Stimulated activated naive CD8-positive, alpha-beta T cell treated with anti-CD3 and anti-CD28 coated beads, Interleukin-15, Interleukin-2, amounts not matched to agents 100 ng/mL and 50 ng/mL, for 24 hours (primary cell): ENCODE measurements at regions not wholly inside any gene's neighbourhood (a gene's known extent, or its start where the extent isn't known, plus 50 kb on each side); places are given as distances from the start of the nearest gene placed in this dataset.

ENCODE experiments used
- H3K27ac Mint-ChIP-seq: one replicate; pipeline ENCODE4 v1.8.0; 2021; ENCODE audit warnings: mild to moderate bottlenecking, mixed read lengths
- H3K27me3 Mint-ChIP-seq: one replicate; pipeline ENCODE4 v1.8.0; 2021; ENCODE audit warnings: mixed read lengths
- H3K36me3 Mint-ChIP-seq: one replicate; pipeline ENCODE4 v1.8.0; 2021; ENCODE audit warnings: low read depth, mixed read lengths
- H3K4me1 Mint-ChIP-seq: one replicate; pipeline ENCODE4 v1.8.0; 2021; ENCODE audit warnings: low read depth, mixed read lengths
- H3K4me3 Mint-ChIP-seq: one replicate; pipeline ENCODE4 v1.8.0; 2021; ENCODE audit warnings: mild to moderate bottlenecking, mixed read lengths
- H3K9me3 Mint-ChIP-seq: one replicate; pipeline ENCODE4 v1.8.0; 2021; ENCODE audit warnings: mixed read lengths

DNA sequence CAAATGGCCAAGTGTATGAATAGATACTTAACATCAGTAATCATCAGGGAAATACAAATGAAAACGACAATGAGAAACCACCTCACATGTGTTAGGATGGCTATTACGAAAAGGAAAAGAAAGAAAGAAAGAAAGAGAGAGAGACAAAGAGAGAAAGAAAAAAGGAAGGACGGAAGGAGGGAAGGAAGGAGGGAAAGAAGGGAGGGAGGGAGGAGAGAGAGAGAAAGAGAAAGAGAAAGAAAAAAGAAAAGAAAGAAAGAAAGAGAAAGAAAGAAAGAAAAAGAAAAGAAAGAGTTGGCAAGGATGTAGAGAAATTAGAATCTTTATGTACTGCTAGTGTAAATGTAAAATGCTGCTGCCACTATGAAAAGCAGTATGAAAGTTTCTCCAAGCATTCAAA is 90.7 kb upstream of the DPT start:
- Mint-ChIP-seq H3K4me1 (peaks cover 19% of the 10 kb centered on the region), H3K27me3 (peaks cover 6% of the 10 kb centered on the region), H3K9me3 (no peaks in the 10 kb centered on the region), H3K27ac (no peak overlapping the region), H3K36me3 (no peaks in the 10 kb centered on the region), H3K4me3 (no peak overlapping the region)

DNA sequence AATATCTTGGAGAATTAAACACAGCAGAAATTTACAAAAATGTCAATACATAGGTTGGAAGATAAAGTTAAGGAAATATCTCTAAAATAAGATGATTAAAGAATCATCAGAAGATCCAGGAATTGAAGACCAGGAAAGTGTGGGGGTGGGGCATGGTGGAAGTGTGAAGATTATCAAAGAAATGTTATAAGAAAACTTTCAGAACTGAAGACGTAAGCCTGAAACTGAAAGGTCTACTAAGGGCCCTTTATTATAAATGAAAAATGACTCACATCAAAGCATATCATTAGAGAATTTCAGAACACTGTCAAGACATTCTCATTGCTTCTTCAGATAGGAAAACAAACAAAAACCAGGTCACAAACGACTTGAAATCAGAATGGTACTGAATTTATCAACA is 92.4 kb upstream of the DPT start:
- no peak overlapping the region for H3K4me3 Mint-ChIP-seq
- peaks cover 3% of the 10 kb centered on the region for H3K9me3 Mint-ChIP-seq
- H3K36me3 Mint-ChIP-seq = no peaks in the 10 kb centered on the region
- H3K27ac Mint-ChIP-seq = no peak overlapping the region
- peaks cover 6% of the 10 kb centered on the region for H3K27me3 Mint-ChIP-seq
- H3K4me1 Mint-ChIP-seq = peaks cover 19% of the 10 kb centered on the region

DNA sequence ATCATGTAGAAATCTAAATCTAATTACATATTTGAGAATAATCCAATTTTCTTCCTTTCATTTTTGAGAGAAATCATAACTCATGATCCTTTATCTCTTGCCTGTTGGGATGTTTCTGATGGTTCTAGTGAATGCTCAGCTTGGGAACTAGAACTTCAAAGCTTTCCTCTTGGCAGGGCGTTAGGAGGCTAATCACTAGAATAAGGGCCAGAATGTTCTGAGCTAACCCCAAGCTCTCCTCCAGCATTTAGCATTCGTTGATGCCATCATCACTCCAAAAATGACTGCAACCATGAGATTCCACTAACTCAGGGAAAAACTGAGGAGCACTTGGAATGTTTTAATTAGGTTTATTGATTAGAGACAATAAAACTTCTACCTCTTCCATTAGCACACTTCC is 93.9 kb upstream of the DPT start:
- Mint-ChIP-seq H3K4me3 (no peak overlapping the region), H3K27me3 (peaks cover 6% of the 10 kb centered on the region), H3K9me3 (peaks cover 3% of the 10 kb centered on the region), H3K4me1 (peaks cover 19% of the 10 kb centered on the region), H3K36me3 (no peaks in the 10 kb centered on the region), H3K27ac (no peak overlapping the region)

DNA sequence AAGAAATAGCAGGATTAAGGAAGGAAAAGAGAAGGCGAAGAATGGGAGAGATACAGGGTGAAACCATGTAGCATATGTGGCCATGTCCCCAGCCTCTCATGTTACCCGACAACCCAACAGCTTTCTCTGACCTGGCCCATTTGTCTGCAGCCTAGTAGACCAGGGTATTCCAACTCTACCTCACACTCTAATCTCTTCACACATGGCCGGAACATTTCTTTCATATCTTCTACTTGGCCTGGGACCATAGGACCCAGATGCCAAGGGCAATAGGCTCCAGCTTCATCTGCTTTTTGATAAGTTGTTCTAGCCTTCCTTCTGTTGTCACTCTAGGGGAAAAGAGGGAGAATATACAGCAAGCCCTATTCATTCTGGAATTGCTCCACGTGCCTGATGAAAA is 95.0 kb upstream of the DPT start:
- Mint-ChIP-seq H3K4me1 (peaks cover 19% of the 10 kb centered on the region), H3K27ac (peak overlapping the region; percentile 53), H3K27me3 (peaks cover 6% of the 10 kb centered on the region)

DNA sequence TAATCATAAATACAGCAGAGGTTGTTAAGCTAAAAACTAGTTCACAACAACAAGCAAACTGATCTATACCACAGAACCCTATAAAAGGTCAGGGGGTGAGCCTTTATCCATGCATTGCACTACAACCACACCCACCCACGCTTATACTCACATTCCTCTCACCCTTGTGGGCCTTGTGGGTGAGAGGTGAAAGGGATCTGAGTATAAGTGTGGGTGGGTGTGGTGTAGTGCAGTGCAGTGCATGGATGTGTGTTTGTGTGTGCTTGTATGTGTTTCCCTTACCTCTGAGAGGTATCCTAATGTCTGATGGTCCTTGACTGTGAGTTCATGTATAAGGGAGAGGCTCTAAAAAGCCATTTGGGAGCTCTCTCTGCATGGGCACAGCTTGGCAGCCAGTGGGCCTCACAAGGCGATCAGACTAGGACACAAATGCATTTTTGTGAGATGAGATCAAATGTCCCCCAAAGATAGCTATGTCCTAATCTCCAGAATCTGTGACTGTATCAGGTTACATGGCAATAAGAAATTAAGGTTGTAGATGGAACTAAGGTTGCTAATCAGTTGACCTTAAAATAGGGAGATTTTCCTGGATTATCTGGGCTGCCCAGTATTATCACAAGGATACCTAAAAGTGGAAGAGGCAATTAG is 95.5 kb upstream of the DPT start:
- Mint-ChIP-seq H3K27me3 (peaks cover 1% of the 10 kb centered on the region), H3K36me3 (no peaks in the 10 kb centered on the region), H3K4me1 (peaks cover 19% of the 10 kb centered on the region), H3K4me3 (no peak overlapping the region), H3K9me3 (peaks cover 3% of the 10 kb centered on the region), H3K27ac (peak overlapping the region; percentile 53)

More for the DNA sequence above, 95.0 kb upstream of the DPT start:
- Mint-ChIP-seq H3K36me3 (no peaks in the 10 kb centered on the region), H3K4me3 (no peak overlapping the region), H3K9me3 (peaks cover 3% of the 10 kb centered on the region)

DNA sequence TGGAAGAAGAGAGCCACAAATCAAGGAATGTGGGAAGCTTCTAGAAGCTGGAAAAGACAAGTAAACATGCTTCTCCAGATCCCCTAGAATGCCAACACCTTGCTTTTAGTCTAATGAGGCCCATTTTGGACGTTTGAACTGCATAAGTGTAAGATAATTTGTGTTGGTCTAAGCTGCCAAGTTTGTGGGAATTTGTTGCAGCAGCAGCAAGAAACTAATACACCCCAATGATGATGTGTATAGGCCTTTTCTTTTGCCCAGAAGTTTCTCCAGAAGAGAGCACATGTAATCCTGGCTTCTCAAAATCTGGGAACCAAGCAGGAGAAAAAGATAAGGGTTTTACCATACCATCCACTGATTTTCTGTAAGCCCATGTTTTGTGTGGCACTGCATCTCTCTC is 96.1 kb upstream of the DPT start:
- Mint-ChIP-seq H3K9me3 (peaks cover 3% of the 10 kb centered on the region), H3K27ac (no peak overlapping the region), H3K4me1 (peaks cover 19% of the 10 kb centered on the region), H3K36me3 (no peaks in the 10 kb centered on the region), H3K4me3 (no peak overlapping the region), H3K27me3 (no peaks in the 10 kb centered on the region)

DNA sequence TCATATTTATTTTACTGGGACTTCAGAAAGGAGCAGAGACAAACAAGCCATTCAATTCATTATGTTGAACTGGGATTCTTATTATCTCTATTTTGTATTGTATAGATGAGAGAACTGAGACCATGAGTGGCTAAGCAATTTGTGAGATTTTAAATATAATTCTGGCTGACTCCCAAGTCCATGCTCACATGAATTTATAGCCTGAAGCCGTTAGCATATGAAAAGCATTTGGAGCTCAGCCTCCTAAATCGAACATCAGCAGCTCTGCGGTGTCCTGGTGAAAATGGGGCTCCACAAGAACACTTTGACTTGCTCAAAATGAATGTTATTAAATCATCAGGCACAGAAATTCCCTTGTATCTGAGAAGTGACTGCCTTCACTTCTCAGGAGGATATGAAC is 96.8 kb upstream of the DPT start:
- Mint-ChIP-seq H3K4me3 (no peak overlapping the region), H3K4me1 (peaks cover 17% of the 10 kb centered on the region), H3K27me3 (peaks cover 3% of the 10 kb centered on the region), H3K27ac (no peak overlapping the region), H3K36me3 (no peaks in the 10 kb centered on the region), H3K9me3 (peaks cover 3% of the 10 kb centered on the region)

DNA sequence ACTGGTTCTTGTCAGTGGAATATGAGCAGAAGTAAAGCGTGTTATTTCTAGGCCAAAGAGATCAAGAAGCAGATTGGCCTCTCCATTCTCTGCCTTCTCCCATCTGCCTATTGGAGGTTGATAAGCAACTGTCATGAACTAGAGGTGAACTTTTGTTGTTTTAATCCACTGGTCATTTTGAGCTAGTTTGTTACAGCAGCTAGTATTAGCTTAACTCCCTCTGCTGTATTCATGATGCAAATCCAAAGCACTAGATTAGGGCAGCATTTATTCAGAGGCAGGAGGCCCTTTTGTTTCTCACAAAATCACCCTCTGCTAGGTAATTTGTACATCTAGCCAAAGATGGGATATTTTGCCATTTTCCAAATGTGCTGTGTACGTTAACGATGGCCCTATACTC is 97.3 kb upstream of the DPT start:
- H3K36me3 Mint-ChIP-seq = no peaks in the 10 kb centered on the region
- peaks cover 3% of the 10 kb centered on the region for H3K27me3 Mint-ChIP-seq
- no peak overlapping the region for H3K27ac Mint-ChIP-seq
- no peak overlapping the region for H3K4me3 Mint-ChIP-seq
- H3K9me3 Mint-ChIP-seq = peaks cover 3% of the 10 kb centered on the region
- H3K4me1 Mint-ChIP-seq = peaks cover 14% of the 10 kb centered on the region

DNA sequence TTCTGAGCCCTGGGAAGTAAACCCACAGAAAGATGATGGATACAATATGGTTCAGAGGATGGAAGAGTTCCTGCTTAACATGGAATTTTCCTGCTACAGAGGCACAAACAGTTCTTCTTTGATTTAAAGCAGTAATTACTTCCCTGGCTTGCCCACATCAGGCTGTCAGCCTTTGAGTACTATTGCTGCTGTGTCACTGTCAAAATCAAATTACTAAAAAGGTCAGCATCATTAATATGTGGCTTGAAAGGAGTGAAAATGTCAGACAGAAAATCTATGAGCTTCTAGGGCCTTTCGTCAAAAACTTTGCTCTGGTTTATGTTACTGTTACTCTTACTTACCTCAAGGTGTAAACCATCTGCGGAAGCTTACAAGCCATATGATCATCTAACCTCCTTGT is 98.6 kb upstream of the DPT start:
- peaks cover 9% of the 10 kb centered on the region for H3K4me1 Mint-ChIP-seq
- H3K27me3 Mint-ChIP-seq = peaks cover 3% of the 10 kb centered on the region
- no peaks in the 10 kb centered on the region for H3K36me3 Mint-ChIP-seq
- H3K9me3 Mint-ChIP-seq = peaks cover 3% of the 10 kb centered on the region
- no peak overlapping the region for H3K27ac Mint-ChIP-seq
- no peak overlapping the region for H3K4me3 Mint-ChIP-seq

DNA sequence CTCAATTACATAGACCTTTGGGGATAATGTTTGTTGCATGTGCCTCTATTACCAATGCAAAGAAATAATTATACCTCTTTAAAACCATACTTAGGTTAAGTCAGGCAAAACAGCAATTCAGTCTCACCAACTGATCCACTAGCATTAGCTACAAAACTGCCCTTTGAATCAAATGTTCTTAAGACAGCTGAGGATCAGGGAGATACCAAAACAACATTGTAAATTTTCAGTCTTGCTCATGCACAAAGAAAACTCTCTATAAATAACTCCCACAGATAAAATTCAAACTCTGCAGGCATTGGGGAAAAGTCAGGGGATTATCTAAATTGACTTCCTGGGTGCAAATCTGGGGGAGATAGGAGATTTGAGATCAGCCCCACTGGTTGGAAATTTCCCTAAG is 100.9 kb upstream of the DPT start:
- Mint-ChIP-seq H3K27me3 (peaks cover 3% of the 10 kb centered on the region), H3K36me3 (no peaks in the 10 kb centered on the region), H3K4me1 (peaks cover 12% of the 10 kb centered on the region)

DNA sequence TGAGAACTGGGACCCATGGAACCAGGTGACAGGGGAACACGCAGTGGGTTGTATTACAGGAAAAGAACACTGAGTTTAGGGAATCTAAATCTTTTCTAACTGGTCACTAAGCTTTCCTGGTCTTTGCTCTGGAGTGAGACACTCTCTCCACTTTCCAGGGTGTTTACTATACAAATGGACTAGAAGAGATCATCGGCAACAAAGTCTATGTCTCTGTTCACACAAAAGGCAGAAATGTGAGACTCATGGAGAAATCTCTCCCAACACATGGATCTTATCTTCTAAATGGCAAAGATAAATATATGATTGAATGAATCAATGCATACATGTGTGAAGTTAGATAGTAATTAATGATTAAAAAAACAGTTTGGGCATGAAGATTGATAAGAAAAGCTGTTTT is 101.6 kb upstream of the DPT start:
- Mint-ChIP-seq H3K27ac (no peak overlapping the region), H3K9me3 (no peaks in the 10 kb centered on the region), H3K27me3 (peaks cover 3% of the 10 kb centered on the region), H3K4me1 (peaks cover 12% of the 10 kb centered on the region), H3K36me3 (no peaks in the 10 kb centered on the region), H3K4me3 (no peak overlapping the region)

More for the DNA sequence above, 100.9 kb upstream of the DPT start:
- H3K9me3 Mint-ChIP-seq = peaks cover 1% of the 10 kb centered on the region
- no peak overlapping the region for H3K27ac Mint-ChIP-seq
- no peak overlapping the region for H3K4me3 Mint-ChIP-seq

DNA sequence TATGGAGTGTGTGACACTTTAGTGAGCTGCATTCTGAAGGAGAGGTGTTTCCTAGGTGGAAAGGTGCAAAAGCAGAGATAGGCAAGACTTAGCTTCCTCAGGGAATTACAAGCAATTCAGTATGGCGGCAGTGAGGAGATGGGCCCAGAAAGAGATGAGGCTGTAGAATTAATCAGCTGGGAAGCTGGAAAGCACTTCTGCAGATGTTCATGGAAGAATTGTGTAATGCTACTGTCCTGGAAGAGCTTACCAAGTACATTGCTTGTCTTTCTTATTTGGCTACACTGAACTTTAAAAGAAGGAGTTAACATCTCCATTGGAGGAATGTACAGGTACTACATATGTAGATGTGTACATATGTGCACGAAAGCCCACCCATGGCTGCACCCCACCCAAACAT is 103.7 kb upstream of the DPT start:
- no peaks in the 10 kb centered on the region for H3K36me3 Mint-ChIP-seq
- H3K4me3 Mint-ChIP-seq = no peak overlapping the region
- no peak overlapping the region for H3K27ac Mint-ChIP-seq
- H3K27me3 Mint-ChIP-seq = peaks cover 3% of the 10 kb centered on the region
- H3K9me3 Mint-ChIP-seq = no peaks in the 10 kb centered on the region
- H3K4me1 Mint-ChIP-seq = peaks cover 12% of the 10 kb centered on the region

DNA sequence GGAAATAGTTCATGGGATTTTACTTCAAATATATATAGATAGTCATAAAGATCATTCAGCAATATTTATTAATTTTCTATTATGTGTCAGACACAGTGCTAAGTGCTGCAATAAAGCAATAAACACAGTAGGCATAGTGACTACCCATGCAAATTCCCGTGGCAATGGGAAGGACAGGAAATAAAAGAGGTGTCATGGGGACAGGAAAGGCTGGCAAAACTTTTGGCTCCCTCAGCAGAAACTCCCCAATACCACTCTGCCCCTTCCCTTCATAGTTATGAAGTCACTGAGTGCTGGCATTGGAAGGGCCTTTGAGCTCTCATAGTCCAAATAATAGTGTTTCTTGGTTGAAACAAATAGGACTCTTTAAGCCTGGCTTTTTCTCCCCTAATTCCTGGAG is 104.4 kb upstream of the DPT start:
- H3K4me3 Mint-ChIP-seq = no peak overlapping the region
- H3K36me3 Mint-ChIP-seq = no peaks in the 10 kb centered on the region
- H3K27me3 Mint-ChIP-seq = peaks cover 3% of the 10 kb centered on the region
- no peak overlapping the region for H3K27ac Mint-ChIP-seq
- peaks cover 12% of the 10 kb centered on the region for H3K4me1 Mint-ChIP-seq
- no peaks in the 10 kb centered on the region for H3K9me3 Mint-ChIP-seq

DNA sequence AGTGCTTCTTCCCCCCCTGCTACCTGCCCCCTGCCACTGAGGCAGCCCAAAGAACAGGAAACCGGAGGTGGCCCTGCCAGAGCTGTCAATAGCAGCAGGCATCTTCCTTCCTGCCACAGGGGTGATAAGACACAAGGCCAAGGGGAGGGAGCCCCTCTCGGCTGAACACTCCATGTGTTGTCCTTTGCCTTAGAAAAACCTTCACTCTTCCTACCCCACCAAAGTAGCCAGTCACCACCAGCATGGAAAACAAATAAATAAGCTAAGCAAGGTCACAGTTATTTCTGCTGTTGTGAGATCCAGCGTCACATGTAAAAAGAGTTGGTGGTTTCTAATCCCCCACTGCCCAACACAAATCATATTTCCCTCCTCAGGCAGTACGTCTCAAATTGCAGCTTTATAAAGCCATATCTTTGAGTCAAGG is 104.8 kb upstream of the DPT start:
- Mint-ChIP-seq H3K4me3 (no peak overlapping the region), H3K36me3 (no peaks in the 10 kb centered on the region), H3K27me3 (peaks cover 3% of the 10 kb centered on the region), H3K27ac (no peak overlapping the region), H3K9me3 (no peaks in the 10 kb centered on the region), H3K4me1 (peaks cover 12% of the 10 kb centered on the region)

DNA sequence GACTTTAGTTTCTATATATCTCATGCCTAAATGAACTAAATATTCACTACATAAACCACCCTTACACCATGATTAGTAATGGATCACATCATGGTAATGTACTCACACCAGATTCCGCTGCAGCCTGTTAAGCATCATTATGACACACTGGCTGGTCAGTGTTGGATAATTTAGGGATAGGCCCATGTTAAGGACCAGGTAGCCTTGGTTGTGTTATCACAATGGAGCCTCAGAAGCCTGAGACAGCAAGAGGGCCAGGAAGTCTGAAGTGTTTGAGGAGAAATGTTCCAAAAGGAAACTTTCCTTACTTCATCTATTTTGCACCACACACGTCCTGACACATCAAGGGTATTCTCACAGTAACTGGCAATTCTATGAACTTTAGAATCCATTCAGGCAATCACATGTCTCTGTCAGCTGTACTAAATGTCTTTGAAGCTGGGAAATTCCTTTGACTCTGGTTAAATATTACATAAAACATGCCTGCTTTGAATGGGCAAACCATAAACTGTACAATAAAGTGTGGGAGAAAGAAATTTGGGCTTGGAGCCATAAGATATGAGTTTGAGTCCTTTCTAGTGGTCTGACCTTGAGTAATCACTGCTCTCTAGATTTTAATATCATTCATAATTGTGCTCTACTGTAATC is 105.3 kb upstream of the DPT start:
- Mint-ChIP-seq H3K27ac (no peak overlapping the region), H3K4me3 (no peak overlapping the region), H3K4me1 (peaks cover 12% of the 10 kb centered on the region), H3K9me3 (no peaks in the 10 kb centered on the region), H3K36me3 (no peaks in the 10 kb centered on the region), H3K27me3 (peaks cover 3% of the 10 kb centered on the region)

DNA sequence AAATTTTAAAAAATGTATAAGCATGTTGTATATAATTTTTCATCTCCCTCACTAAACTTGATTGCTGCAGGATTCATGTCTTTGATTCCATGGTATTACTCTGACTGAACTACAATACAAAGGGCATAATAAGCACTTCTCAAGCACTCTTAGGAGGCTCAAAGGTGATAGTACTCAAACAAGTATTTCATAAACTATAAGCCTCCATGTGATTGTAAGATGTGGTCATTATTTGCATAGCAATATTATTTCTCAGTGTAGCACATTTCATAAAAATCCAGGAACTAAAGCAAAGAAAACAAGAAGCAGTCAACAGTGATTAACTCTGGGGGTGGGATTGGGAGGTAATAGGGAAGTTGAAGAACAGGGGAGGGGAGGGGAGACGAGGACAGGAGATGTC is 106.2 kb upstream of the DPT start:
- H3K27me3 Mint-ChIP-seq = peaks cover 3% of the 10 kb centered on the region
- no peak overlapping the region for H3K27ac Mint-ChIP-seq
- H3K4me1 Mint-ChIP-seq = peaks cover 12% of the 10 kb centered on the region
- H3K36me3 Mint-ChIP-seq = no peaks in the 10 kb centered on the region
- no peak overlapping the region for H3K4me3 Mint-ChIP-seq
- no peaks in the 10 kb centered on the region for H3K9me3 Mint-ChIP-seq
